Hepatocyte (in vitro differentiated cells): ENCODE measurements at regions not wholly inside any gene's neighbourhood (a gene's known extent, or its start where the extent isn't known, plus 50 kb on each side); places are given as distances from the start of the nearest gene placed in this dataset.

Source experiments
- DNase-seq: peaks from one replicate; pipeline ENCODE4 v3.0.0-alpha.2; 2016; ENCODE audit warnings: low spot score
- H2AFZ ChIP-seq: fragments of 200-600 bp; sonication (generic); 2 replicates; pipeline ENCODE4 v1.6.0; 2016; ENCODE audit warnings: antibody characterized with exemption, mild to moderate bottlenecking
- H3K27ac ChIP-seq: fragments of 200-600 bp; sonication (generic); 2 replicates; pipeline ENCODE4 v1.5.1; 2016; ENCODE audit warnings: mild to moderate bottlenecking
- H3K27me3 ChIP-seq: fragments of 200-600 bp; sonication (generic); 2 replicates; pipeline ENCODE4 v1.6.1; 2016
- H3K36me3 ChIP-seq: fragments of 200-600 bp; sonication (generic); replicated peaks from 2 replicates; pipeline ENCODE4 v1.5.1; 2016; ENCODE audit warnings: low read depth; ENCODE audit not compliant: insufficient read depth
- H3K4me1 ChIP-seq: fragments of 200-600 bp; sonication (generic); 2 replicates; pipeline ENCODE4 v1.5.1; 2016; ENCODE audit warnings: mild to moderate bottlenecking, moderate library complexity; ENCODE audit not compliant: insufficient read depth
- H3K4me2 ChIP-seq: fragments of 200-600 bp; sonication (generic); 2 replicates; pipeline ENCODE4 v1.6.0; 2016
- H3K4me3 ChIP-seq: fragments of 200-600 bp; sonication (generic); 2 replicates; pipeline ENCODE4 v1.5.1; 2016; ENCODE audit warnings: mild to moderate bottlenecking
- H3K79me2 ChIP-seq: fragments of 200-600 bp; sonication (generic); 2 replicates; pipeline ENCODE4 v1.6.0; 2017; ENCODE audit warnings: mild to moderate bottlenecking
- H3K9me2 ChIP-seq: fragments of 200-600 bp; sonication (generic); replicated peaks from 2 replicates; pipeline ENCODE4 v1.6.0; 2017; ENCODE audit warnings: mild to moderate bottlenecking; ENCODE audit not compliant: insufficient read depth
- H3K9me3 ChIP-seq: fragments of 200-600 bp; sonication (generic); 2 replicates; pipeline ENCODE4 v1.5.1; 2016; ENCODE audit warnings: low read depth, mild to moderate bottlenecking
- H4K20me1 ChIP-seq: fragments of 200-600 bp; sonication (generic); 2 replicates; pipeline ENCODE4 v1.6.0; 2016; ENCODE audit warnings: mild to moderate bottlenecking; ENCODE audit not compliant: insufficient read depth, poor library complexity, severe bottlenecking
- EZH2 ChIP-seq: fragments of 200-600 bp; sonication (generic); IDR thresholded peaks from 2 replicates; pipeline ENCODE4 v1.6.1; 2016; ENCODE audit warnings: antibody characterized with exemption, mild to moderate bottlenecking, borderline replicate concordance
- EZH2phosphoT487 ChIP-seq: fragments of 200-600 bp; sonication (generic); IDR thresholded peaks from one replicate; pipeline ENCODE4 v1.6.1; 2018; ENCODE audit warnings: antibody characterized with exemption, mild to moderate bottlenecking, low read depth, moderate library complexity; ENCODE audit not compliant: unreplicated experiment, severe bottlenecking
- WGBS: methylation state at CpG from one replicate; pipeline ENCODE4 v1.1.6; 2016; ENCODE audit warnings: low lambda C conversion rate; ENCODE audit errors: missing lambda C conversion rate; 5-methylcytosine and 5-hydroxymethylcytosine counted together
- TF ChIP-seq, protein P1 (sequence below): fragments of 200-600 bp; sonication (generic); IDR thresholded peaks from 2 replicates; pipeline ENCODE4 v1.5.1; 2016; ENCODE audit warnings: antibody characterized with exemption, mild to moderate bottlenecking; ENCODE audit not compliant: poor library complexity

DNA sequence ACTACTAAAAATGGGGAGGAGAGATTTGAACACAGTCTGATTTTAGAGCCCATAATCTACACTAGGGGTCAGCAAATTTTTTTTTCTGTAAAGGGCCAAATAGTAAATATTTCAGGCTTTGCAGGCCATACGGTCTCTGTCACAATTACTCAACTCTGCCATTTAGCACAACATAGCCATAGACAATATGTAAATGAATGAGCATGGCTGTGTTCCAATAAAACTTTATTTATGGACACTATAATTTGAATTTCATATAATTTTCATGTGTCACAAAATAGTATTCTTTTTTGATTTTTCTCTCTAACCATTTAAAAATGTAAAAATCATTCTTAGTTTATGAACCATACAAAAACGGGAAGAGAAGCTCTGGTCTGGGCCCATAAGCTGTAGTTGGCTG is 309.4 kb downstream of the GPD2 start:
- no peaks in the 10 kb centered on the region for H3K9me3 ChIP-seq
- no peak overlapping the region for H3K27ac ChIP-seq
- H3K27me3 ChIP-seq = no peaks in the 10 kb centered on the region
- WGBS = 87% methylated on average over 2 of the region's 2 CpGs
- H3K9me2 ChIP-seq = no peaks in the 10 kb centered on the region
- no peak overlapping the region for H3K4me2 ChIP-seq
- no peaks in the 10 kb centered on the region for H3K4me1 ChIP-seq
- H2AFZ ChIP-seq = no peak overlapping the region
- no peak for DNase-seq
- no peaks in the 10 kb centered on the region for H3K79me2 ChIP-seq
- no peaks in the 10 kb centered on the region for H3K36me3 ChIP-seq
- H3K4me3 ChIP-seq = no peak overlapping the region
- H4K20me1 ChIP-seq = no peaks in the 10 kb centered on the region
- TF ChIP-seq, protein P1, sequence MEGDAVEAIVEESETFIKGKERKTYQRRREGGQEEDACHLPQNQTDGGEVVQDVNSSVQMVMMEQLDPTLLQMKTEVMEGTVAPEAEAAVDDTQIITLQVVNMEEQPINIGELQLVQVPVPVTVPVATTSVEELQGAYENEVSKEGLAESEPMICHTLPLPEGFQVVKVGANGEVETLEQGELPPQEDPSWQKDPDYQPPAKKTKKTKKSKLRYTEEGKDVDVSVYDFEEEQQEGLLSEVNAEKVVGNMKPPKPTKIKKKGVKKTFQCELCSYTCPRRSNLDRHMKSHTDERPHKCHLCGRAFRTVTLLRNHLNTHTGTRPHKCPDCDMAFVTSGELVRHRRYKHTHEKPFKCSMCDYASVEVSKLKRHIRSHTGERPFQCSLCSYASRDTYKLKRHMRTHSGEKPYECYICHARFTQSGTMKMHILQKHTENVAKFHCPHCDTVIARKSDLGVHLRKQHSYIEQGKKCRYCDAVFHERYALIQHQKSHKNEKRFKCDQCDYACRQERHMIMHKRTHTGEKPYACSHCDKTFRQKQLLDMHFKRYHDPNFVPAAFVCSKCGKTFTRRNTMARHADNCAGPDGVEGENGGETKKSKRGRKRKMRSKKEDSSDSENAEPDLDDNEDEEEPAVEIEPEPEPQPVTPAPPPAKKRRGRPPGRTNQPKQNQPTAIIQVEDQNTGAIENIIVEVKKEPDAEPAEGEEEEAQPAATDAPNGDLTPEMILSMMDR = no peak
- TF ChIP-seq EZH2phosphoT487 (no peak), EZH2 (no peak)

DNA sequence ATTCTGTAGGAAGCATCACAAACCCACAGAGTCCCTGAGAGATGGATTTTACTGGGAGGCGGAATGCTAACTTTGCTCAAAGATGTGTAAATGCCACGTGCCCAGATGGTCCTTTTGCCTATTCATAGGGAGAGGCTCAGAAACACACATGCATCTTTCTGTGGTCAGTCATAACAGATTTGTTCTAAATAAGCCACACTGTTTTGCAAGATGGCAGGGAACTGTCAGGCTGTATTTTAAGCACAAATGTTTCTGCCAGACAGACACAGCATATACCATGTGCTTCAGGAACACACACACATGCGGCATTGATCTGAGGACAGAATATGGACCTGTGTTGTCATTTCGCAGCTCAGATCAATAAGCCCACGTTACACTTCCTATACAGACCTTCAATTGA is 312.0 kb downstream of the GPD2 start:
- H3K36me3 ChIP-seq = no peaks in the 10 kb centered on the region
- 67% methylated on average over 5 of the region's 5 CpGs for WGBS
- H3K27me3 ChIP-seq = no peaks in the 10 kb centered on the region
- no peaks in the 10 kb centered on the region for H4K20me1 ChIP-seq
- no peaks in the 10 kb centered on the region for H3K4me1 ChIP-seq
- no peaks in the 10 kb centered on the region for H3K9me3 ChIP-seq
- no peak overlapping the region for H3K27ac ChIP-seq
- no peaks in the 10 kb centered on the region for H3K9me2 ChIP-seq
- DNase-seq = no peak
- H2AFZ ChIP-seq = no peak overlapping the region
- TF ChIP-seq EZH2 (no peak), EZH2phosphoT487 (no peak)
- TF ChIP-seq, protein P1 = no peak
- H3K79me2 ChIP-seq = no peaks in the 10 kb centered on the region
- H3K4me3 ChIP-seq = no peak overlapping the region
- no peak overlapping the region for H3K4me2 ChIP-seq

DNA sequence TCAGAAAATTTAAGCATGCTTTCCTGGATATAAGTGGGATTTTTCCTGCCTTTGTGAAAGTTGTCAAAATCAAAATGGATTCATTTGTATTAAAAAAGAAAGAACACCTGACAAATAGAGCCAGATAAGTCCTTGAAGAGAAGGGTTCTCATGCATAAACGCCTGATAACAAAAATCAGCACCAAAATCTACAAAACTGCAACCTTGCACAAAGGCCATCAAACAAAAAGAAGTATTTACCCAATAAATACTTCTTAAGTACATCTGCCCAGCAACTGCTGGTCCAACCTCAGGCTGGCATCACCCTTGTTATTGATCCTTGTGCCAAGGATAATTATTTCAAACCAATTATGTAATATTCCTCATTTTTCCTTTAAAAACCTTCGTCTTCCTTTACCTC is 315.9 kb downstream of the GPD2 start:
- no peaks in the 10 kb centered on the region for H4K20me1 ChIP-seq
- DNase-seq = no peak
- H3K27me3 ChIP-seq = no peaks in the 10 kb centered on the region
- H3K4me1 ChIP-seq = no peaks in the 10 kb centered on the region
- no peak overlapping the region for H3K4me2 ChIP-seq
- no peaks in the 10 kb centered on the region for H3K9me2 ChIP-seq
- WGBS = 95% methylated on average over 2 of the region's 2 CpGs
- TF ChIP-seq EZH2phosphoT487 (no peak), EZH2 (no peak)
- TF ChIP-seq, protein P1 = no peak
- H2AFZ ChIP-seq = no peak overlapping the region
- no peaks in the 10 kb centered on the region for H3K9me3 ChIP-seq
- no peaks in the 10 kb centered on the region for H3K79me2 ChIP-seq
- no peak overlapping the region for H3K27ac ChIP-seq
- H3K4me3 ChIP-seq = no peak overlapping the region
- H3K36me3 ChIP-seq = no peaks in the 10 kb centered on the region

DNA sequence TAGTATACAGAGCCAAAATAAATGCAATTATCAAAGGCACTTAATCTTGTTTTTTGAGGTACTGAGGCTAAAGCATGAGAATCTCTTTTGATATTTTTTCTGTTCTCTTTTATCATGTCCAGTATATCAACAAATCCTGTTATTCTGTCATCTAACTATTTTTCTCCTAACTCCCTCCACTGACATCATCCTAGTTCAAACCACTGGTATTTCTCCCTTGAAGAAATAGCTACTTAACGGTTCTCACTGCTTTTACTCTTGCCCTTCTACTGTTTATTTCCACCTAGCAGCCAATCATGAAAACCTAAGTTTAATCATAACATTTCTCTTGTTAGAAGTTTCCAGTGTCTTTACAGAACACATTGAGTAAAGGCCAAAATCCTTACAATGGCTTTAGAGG is 317.6 kb downstream of the GPD2 start:
- no peak for TF ChIP-seq EZH2phosphoT487
- TF ChIP-seq, protein P1 = no peak
- no peak for TF ChIP-seq EZH2
- H3K79me2 ChIP-seq = no peaks in the 10 kb centered on the region
- WGBS = 76% methylated on average over 1 of the region's 1 CpG
- H4K20me1 ChIP-seq = no peaks in the 10 kb centered on the region
- H3K9me2 ChIP-seq = no peaks in the 10 kb centered on the region
- no peak overlapping the region for H3K4me3 ChIP-seq
- H3K36me3 ChIP-seq = no peaks in the 10 kb centered on the region
- no peak overlapping the region for H3K27ac ChIP-seq
- H3K4me1 ChIP-seq = no peaks in the 10 kb centered on the region
- no peaks in the 10 kb centered on the region for H3K9me3 ChIP-seq
- H3K4me2 ChIP-seq = no peak overlapping the region
- no peaks in the 10 kb centered on the region for H3K27me3 ChIP-seq
- H2AFZ ChIP-seq = no peak overlapping the region
- DNase-seq = no peak
